RWPE1 (cell line): ENCODE measurements at regions not wholly inside any gene's neighbourhood (a gene's known extent, or its start where the extent isn't known, plus 50 kb on each side); places are given as distances from the start of the nearest gene placed in this dataset.
A peak's percentile ranks its signal among the peaks of the same experiment; 100 is the strongest.

ENCODE experiments used
- CTCF ChIA-PET: fragments of 350-600 bp; sonication (Branson Sonifier 250); formaldehyde crosslinking; extraction: SDS; loops from one replicate; lab custom pipeline; 2021; lab: Yijun Ruan, JAX
- POLR2A ChIA-PET: fragments of 400-600 bp; formaldehyde crosslinking; extraction: SDS; loops from one replicate; lab custom pipeline; 2020; ENCODE audit warnings: antibody characterized with exemption; ENCODE audit not compliant: low non-redundant PET; lab: Yijun Ruan, JAX
- DNase-seq: peaks from one replicate; pipeline ENCODE4 v3.0.0; 2012; ENCODE audit warnings: low spot score
- H3K27ac ChIP-seq: fragments of 450-650 bp; 2 replicates; pipeline ENCODE4 v1.5.1; 2017
- CTCF ChIP-seq: fragments of 450-650 bp; conservative IDR thresholded peaks from 2 replicates; pipeline ENCODE4 v1.5.1; 2017; ENCODE audit warnings: low read depth, mild to moderate bottlenecking

DNA sequence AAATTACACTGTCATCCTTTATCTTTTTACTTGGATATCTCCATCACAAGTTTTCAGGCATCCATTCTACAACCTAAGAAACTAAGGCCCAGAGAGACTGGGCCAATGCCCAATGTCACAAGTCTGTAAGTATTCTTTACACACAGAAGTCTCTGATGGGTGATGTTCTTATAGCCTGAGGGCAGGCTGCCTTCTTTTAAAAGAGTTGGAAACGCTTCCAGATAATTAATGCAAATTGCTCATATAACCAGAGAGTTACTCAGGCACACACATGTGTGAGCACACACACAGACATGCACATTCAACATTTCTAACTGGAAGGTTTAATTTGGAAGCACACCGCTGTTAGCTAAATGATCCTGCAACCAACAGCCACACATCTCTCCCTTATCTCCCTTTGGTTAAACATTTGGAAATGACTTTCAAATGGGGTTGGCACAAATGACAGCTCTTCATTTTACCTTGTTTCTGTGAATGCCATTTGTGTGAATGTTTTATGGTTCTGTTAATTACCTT is 160.8 kb upstream of the TMPO start:
- POLR2A ChIA-PET = no interaction called here
- TF ChIP-seq CTCF = no peak
- CTCF ChIA-PET = interaction anchor here (0.7 to 0.9 kb wide), 2 partner anchors 45 to 469 kb away, joined by 3 read pairs; no protein-coding TSS in a partner anchor
- DNase-seq = no peak
- H3K27ac ChIP-seq = no peak overlapping the region

DNA sequence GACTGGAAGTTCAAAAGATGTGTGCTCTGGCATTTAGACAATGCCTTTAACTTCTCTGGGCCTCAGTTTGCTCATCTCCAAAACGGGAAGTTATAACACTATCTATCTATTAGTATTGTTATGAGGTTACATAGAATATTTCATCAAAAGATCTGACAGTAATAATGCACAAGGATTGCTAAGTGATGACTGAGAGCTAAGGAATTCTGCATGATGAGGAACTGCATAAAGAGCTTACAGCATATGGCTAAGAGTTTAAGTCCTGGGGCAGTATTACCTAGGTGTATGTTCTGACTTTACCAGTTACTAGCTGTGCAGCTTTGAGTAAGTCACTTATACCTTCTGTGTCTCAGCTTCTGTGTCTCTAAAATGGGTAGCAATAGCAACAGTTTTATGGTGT is 160.1 kb upstream of the TMPO start:
- ChIA-PET POLR2A (no interaction called here), CTCF (interaction anchor here (0.9 kb wide), 1 partner anchor 469 kb away, joined by 3 read pairs; no protein-coding TSS in a partner anchor)
- no peak for TF ChIP-seq CTCF
- no peak overlapping the region for H3K27ac ChIP-seq
- DNase-seq = peak; percentile 74

GRCh38 chr12:98355933-98356332 is 159.5 kb upstream of the TMPO start:
- POLR2A ChIA-PET = no interaction called here
- CTCF ChIA-PET = interaction anchor here (0.5 to 0.7 kb wide), 2 partner anchors 1049 to 1379 kb away, joined by 3 read pairs; no protein-coding TSS in a partner anchor
- H3K27ac ChIP-seq = no peak overlapping the region
- TF ChIP-seq CTCF = no peak
- no peak for DNase-seq

DNA sequence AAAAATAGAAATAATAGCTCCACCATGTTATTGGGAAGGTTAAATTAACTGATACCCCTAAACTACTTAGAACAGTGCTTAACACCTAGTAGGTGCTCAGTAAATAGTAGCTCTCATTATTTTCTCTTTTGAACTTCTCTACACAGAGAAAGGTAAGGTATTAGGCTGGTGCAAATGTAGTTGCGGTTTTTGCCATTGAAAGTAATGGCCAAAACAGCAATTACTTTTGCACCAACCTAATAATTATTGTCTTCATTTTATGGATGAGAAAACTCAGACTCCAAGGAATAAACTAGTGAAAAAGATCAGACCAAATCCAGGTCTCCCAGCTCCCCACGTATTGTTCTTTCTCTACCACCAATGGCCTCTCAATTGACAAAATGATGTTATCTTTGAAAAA is 157.2 kb upstream of the TMPO start:
- no peak for DNase-seq
- ChIA-PET POLR2A (no interaction called here), CTCF (no interaction called here)
- TF ChIP-seq CTCF = no peak
- H3K27ac ChIP-seq = no peak overlapping the region

GRCh38 chr12:98359856-98360255 is 155.5 kb upstream of the TMPO start:
- CTCF ChIA-PET = no interaction called here
- H3K27ac ChIP-seq = no peak overlapping the region
- no peak for DNase-seq
- POLR2A ChIA-PET = no interaction called here
- TF ChIP-seq CTCF = no peak

DNA sequence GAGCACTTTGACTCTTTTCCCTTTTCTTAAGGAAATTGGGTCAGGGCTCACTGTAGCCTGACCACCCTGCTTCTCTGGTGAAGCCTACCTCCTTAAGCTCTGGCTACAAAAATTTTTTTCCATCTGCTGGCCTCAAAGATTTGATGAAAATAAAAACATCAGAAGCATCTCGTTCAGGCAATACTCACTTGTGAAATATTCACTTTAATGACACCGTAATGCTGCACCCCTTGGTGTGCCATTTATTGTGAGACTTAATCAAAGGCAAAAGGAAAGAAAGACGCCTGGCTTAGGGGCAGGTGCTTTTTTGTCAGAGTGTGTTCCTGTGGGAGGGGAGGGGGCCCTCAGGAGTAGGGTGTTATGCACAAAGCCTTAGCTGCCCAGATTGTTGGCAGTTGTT is 155.0 kb upstream of the TMPO start:
- no peak for TF ChIP-seq CTCF
- POLR2A ChIA-PET = no interaction called here
- CTCF ChIA-PET = interaction anchor here (0.6 kb wide), 1 partner anchor 38 kb away, joined by 3 read pairs; no protein-coding TSS in a partner anchor

More for the DNA sequence above, 155.0 kb upstream of the TMPO start:
- no peak for DNase-seq
- H3K27ac ChIP-seq = no peak overlapping the region
